Urinary bladder (tissue), 3 donors: ENCODE measurements at regions not wholly inside any gene's neighbourhood (a gene's known extent, or its start where the extent isn't known, plus 50 kb on each side); places are given as distances from the start of the nearest gene placed in this dataset.

Experiments used
- DNase-seq: peaks from one replicate; pipeline ENCODE4 v3.0.0-alpha.2; 2015; ENCODE audit errors: extremely low spot score
- H3K27ac ChIP-seq: one replicate; pipeline ENCODE4 v1.5.1; 2013; ENCODE audit warnings: low read depth, mild to moderate bottlenecking, moderate library complexity
- H3K36me3 ChIP-seq: one replicate; pipeline ENCODE4 v1.6.1; 2013; ENCODE audit warnings: mild to moderate bottlenecking, moderate library complexity; ENCODE audit not compliant: insufficient read depth
- H3K4me1 ChIP-seq: one replicate; pipeline ENCODE4 v1.6.1; 2013; ENCODE audit warnings: mild to moderate bottlenecking, moderate library complexity; ENCODE audit not compliant: insufficient read depth
- H3K4me3 ChIP-seq: one replicate; pipeline ENCODE4 v1.5.1; 2013; ENCODE audit warnings: low read depth, low read length
- WGBS: extraction: QIAGEN DNeasy Blood & Tissue Kit; methylation state at CpG from one replicate; pipeline ENCODE4 v1.1.7; 2013; 5-methylcytosine and 5-hydroxymethylcytosine counted together
- donor health status: healthy with polysubstance abuse.
- donor health status: healthy.

DNA sequence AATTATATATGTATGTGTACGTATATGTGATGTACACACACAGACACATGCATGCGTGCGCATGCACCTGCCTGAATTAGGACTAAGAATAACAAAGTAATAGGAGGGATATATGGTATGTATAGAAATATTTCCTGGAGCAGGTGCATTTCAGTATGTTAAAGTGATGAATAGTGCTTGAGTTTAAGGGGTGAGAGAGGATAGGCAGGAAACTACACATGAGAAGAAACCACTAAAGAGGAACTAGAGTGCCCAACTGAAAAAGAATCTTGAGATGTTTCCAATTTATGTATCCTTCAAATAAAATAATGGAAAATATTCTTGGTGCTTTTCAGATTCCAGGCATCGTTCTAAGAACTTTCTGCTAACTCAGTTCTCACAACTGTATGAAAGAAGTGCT is 52.6 kb upstream of the UNC5C start:
- Histone ChIP-seq H3K4me1 (no peaks in the 10 kb centered on the region), H3K27ac (no peak overlapping the region), H3K36me3 (no peaks in the 10 kb centered on the region), H3K4me3 (no peak overlapping the region)
- 93% methylated on average over 4 of the region's 4 CpGs for WGBS
- no peak for DNase-seq

DNA sequence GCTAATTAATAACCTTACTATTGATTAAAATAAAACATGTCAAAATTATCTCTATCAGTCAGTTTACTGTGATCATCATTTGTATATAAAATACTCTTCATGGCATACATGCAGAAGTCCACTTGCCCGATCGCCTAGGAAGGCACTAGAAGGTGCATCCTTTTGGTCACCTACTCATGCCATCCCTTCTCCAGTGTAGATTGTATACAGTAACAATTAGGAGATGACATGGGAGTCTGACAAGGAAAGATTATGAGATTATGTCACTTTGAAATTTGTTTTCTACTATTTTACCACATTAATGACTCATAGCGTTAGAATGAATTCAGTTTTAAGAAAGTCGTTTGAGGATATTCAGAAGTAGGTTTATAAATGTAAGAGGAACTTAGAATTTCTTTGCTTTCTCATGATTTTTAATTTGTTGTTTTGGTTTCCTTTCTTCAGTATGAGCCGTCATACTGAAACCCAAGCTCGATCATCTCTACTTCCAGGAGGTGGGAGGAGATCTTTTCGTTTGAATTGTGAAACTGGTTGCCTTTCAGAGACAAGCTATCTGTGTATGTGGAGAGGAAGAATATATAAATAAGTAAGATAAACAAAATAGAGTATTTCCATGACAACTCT is 51.1 kb upstream of the UNC5C start:
- no peak overlapping the region for H3K27ac ChIP-seq
- no peaks in the 10 kb centered on the region for H3K4me1 ChIP-seq
- H3K36me3 ChIP-seq = no peaks in the 10 kb centered on the region
- 73% methylated on average over 7 of the region's 7 CpGs for WGBS
- no peak overlapping the region for H3K4me3 ChIP-seq
- DNase-seq = no peak
